ENCODE measurements at regions not wholly inside any gene's neighbourhood (a gene's known extent, or its start where the extent isn't known, plus 50 kb on each side); places are given as distances from the start of the nearest gene placed in this dataset.

GRCh38 chr4:187485676-187486075 lies 509.9 kb upstream of the ZFP42 start:
- Histone ChIP-seq H3K9me3 (ENCODE audit: control insufficient read depth, low read depth, low read length) (no peaks in the 10 kb centered on the region), H3K79me2 (ENCODE audit: insufficient read depth, low read length) (no peaks in the 10 kb centered on the region), H2AFZ (ENCODE audit: low read length) (no peak overlapping the region), H3K79me1 (ENCODE audit: insufficient read depth, low read depth, low read length, poor library complexity, severe bottlenecking) (no peaks in the 10 kb centered on the region), H3K27ac (ENCODE audit: insufficient read length, low read depth, low read length) (no peak overlapping the region), H3K23me2 (ENCODE audit: insufficient read length, low read depth, low read length, poor library complexity, severe bottlenecking) (no peaks in the 10 kb centered on the region), H3K4me2 (ENCODE audit: insufficient read depth, insufficient read length, low read length) (no peak overlapping the region), H4K20me1 (ENCODE audit: control insufficient read depth, insufficient read depth, insufficient read length) (no peaks in the 10 kb centered on the region), H3T11ph (ENCODE audit: low read length) (no peak overlapping the region), H2AK5ac (ENCODE audit: insufficient read length, low read length) (no peak overlapping the region), H3K14ac (ENCODE audit: insufficient read depth, low read length) (no peak overlapping the region), H4K91ac (ENCODE audit: insufficient read length, low read depth, low read length) (no peak overlapping the region), H3K4me1 (ENCODE audit: insufficient read depth, low read length) (no peaks in the 10 kb centered on the region), H2BK120ac (ENCODE audit: low read depth, low read length, poor library complexity, severe bottlenecking) (no peak overlapping the region), H3K4ac (ENCODE audit: low read depth, low read length) (no peak overlapping the region), H3K27me3 (ENCODE audit: insufficient read depth, low read length) (no peaks in the 10 kb centered on the region), H2BK5ac (ENCODE audit: insufficient read length, low read length) (no peak overlapping the region), H4K5ac (ENCODE audit: insufficient read length, low read depth, low read length) (no peak overlapping the region), H2BK12ac (ENCODE audit: insufficient read length, low read depth, low read length) (no peak overlapping the region), H3K9ac (ENCODE audit: extremely low read depth, insufficient read length, low read length) (no peak overlapping the region), H3K18ac (ENCODE audit: insufficient read length, low read depth, low read length) (no peak overlapping the region), H2BK20ac (ENCODE audit: low read depth, low read length, poor library complexity, severe bottlenecking) (no peak overlapping the region), H4K8ac (replicated peaks; ENCODE audit: insufficient read length, low read depth, low read length) (no peak overlapping the region), H3K23ac (ENCODE audit: insufficient read length, low read depth, low read length) (no peak overlapping the region), H3K56ac (ENCODE audit: insufficient read length, low read depth, low read length) (no peak overlapping the region), H2BK15ac (ENCODE audit: low read depth, low read length) (no peak overlapping the region)
- Mint-ChIP-seq H3K4me3 (no peak overlapping the region), H3K27me3 (ENCODE audit: low read depth) (no peaks in the 10 kb centered on the region; the same call in 1 of the 2 replicates), H3K27ac (no peak overlapping the region), H3K36me3 (ENCODE audit: insufficient read depth in 1 of 3, low read depth in 3 of 3) (peaks cover 20 to 25% (median 20%) of the 10 kb centered on the region in 3 experiments), H3K9me3 (peaks cover 31 to 36% of the 10 kb centered on the region in 2 experiments), H3K4me1 (no peaks in the 10 kb centered on the region)
- no CpG with 5 or more reads among the region's 2 CpGs for WGBS (ENCODE audit: extremely low coverage, insufficient read length, low lambda C conversion rate)
- TF ChIP-seq, protein P1, sequence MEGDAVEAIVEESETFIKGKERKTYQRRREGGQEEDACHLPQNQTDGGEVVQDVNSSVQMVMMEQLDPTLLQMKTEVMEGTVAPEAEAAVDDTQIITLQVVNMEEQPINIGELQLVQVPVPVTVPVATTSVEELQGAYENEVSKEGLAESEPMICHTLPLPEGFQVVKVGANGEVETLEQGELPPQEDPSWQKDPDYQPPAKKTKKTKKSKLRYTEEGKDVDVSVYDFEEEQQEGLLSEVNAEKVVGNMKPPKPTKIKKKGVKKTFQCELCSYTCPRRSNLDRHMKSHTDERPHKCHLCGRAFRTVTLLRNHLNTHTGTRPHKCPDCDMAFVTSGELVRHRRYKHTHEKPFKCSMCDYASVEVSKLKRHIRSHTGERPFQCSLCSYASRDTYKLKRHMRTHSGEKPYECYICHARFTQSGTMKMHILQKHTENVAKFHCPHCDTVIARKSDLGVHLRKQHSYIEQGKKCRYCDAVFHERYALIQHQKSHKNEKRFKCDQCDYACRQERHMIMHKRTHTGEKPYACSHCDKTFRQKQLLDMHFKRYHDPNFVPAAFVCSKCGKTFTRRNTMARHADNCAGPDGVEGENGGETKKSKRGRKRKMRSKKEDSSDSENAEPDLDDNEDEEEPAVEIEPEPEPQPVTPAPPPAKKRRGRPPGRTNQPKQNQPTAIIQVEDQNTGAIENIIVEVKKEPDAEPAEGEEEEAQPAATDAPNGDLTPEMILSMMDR (conservative IDR thresholded peaks at IDR 0.05): no peak
- DNase-seq: no peak
